MCF 10A (cell line): ENCODE measurements at regions not wholly inside any gene's neighbourhood (a gene's known extent, or its start where the extent isn't known, plus 50 kb on each side); places are given as distances from the start of the nearest gene placed in this dataset.

Source experiments
- BruUV-seq: library from RNA; stranded (reverse); fragments of 400-500 nt; replicated peaks from 2 replicates; lab custom pipeline; 2021; lab: Mats Ljungman, UMichigan
- CTCF ChIA-PET: fragments of 300-600 bp; sonication (Branson Sonifier 250); formaldehyde crosslinking; extraction: SDS; loops from one replicate; lab custom pipeline; 2021; ENCODE audit warnings: antibody characterized with exemption, inconsistent platforms; lab: Yijun Ruan, JAX
- POLR2A ChIA-PET: fragments of 300-600, 350-650 bp; sonication (Branson Sonifier 250); formaldehyde crosslinking; extraction: SDS; loops from one replicate; lab custom pipeline; 2020; ENCODE audit warnings: antibody characterized with exemption, inconsistent platforms; lab: Yijun Ruan, JAX
- DNase-seq: peaks from one replicate; pipeline ENCODE4 v3.0.0-alpha.2; 2018; ENCODE audit not compliant: unreplicated experiment
- H3K27ac Mint-ChIP-seq: one replicate; pipeline ENCODE4 v1.8.0; 2022; ENCODE audit warnings: mild to moderate bottlenecking, low read depth, mixed read lengths; ENCODE audit not compliant: unreplicated experiment
- H3K27me3 Mint-ChIP-seq: one replicate; pipeline ENCODE4 v1.8.0; 2022; ENCODE audit warnings: mixed read lengths; ENCODE audit not compliant: insufficient read depth, unreplicated experiment
- H3K36me3 Mint-ChIP-seq: one replicate; pipeline ENCODE4 v1.8.0; 2022; ENCODE audit warnings: mild to moderate bottlenecking, moderate library complexity, mixed read lengths; ENCODE audit not compliant: insufficient read depth, unreplicated experiment
- H3K4me1 Mint-ChIP-seq: one replicate; pipeline ENCODE4 v1.8.0; 2022; ENCODE audit warnings: mixed read lengths; ENCODE audit not compliant: insufficient read depth, unreplicated experiment
- H3K4me3 Mint-ChIP-seq: one replicate; pipeline ENCODE4 v1.8.0; 2022; ENCODE audit warnings: mild to moderate bottlenecking, moderate library complexity, mixed read lengths; ENCODE audit not compliant: unreplicated experiment
- H3K9me3 Mint-ChIP-seq: one replicate; pipeline ENCODE4 v1.8.0; 2022; ENCODE audit warnings: mixed read lengths; ENCODE audit not compliant: unreplicated experiment
- intact Hi-C: fragments of 100-400 bp; cut with micrococcal nuclease; formaldehyde crosslinking; loops from 2 replicates; pipeline ENCODE4 v1.14.1; 2022
- TF ChIP-seq, protein P1 (sequence below): fragments of 200-600 bp; IDR thresholded peaks from one replicate; pipeline ENCODE4 v1.8.0; 2022; ENCODE audit warnings: antibody characterized with exemption, mild to moderate bottlenecking; ENCODE audit not compliant: unreplicated experiment

DNA sequence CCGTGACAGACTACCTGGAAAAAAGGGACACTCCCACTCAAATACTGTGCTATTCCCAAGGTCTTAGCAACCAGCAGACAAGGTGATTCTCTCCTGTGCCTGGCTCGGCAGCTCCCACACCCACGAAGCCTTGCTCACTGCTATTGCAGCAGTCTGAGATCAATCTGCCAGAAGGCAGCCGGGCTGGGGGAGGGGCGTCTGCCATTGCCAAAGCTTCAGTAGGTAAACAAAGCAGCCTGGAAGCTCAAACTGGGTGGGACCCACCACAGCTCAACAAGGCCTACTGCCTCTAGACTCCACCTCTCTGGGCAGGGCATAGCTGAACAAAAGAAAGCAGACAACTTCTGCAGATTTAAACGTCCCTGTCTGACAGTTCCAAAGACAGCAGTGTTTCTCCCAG is 128.4 kb upstream of the SETMAR start:
- H3K27me3 Mint-ChIP-seq: no peaks in the 10 kb centered on the region
- intact Hi-C loops: no loop called here
- POLR2A ChIA-PET: interaction anchor here (1.1 kb wide), 1 partner anchor 10 kb away, joined by 3 read pairs; no protein-coding TSS in a partner anchor
- no peak for DNase-seq
- H3K36me3 Mint-ChIP-seq: no peaks in the 10 kb centered on the region
- no TSS peak for BruUV-seq
- H3K9me3 Mint-ChIP-seq: peaks cover 20% of the 10 kb centered on the region
- no peak overlapping the region for H3K4me3 Mint-ChIP-seq
- H3K27ac Mint-ChIP-seq: no peak overlapping the region
- CTCF ChIA-PET: interaction anchor here (1.1 kb wide), 1 partner anchor 129 kb away, joined by 4 read pairs; no protein-coding TSS in a partner anchor
- H3K4me1 Mint-ChIP-seq: no peaks in the 10 kb centered on the region
- TF ChIP-seq, protein P1, sequence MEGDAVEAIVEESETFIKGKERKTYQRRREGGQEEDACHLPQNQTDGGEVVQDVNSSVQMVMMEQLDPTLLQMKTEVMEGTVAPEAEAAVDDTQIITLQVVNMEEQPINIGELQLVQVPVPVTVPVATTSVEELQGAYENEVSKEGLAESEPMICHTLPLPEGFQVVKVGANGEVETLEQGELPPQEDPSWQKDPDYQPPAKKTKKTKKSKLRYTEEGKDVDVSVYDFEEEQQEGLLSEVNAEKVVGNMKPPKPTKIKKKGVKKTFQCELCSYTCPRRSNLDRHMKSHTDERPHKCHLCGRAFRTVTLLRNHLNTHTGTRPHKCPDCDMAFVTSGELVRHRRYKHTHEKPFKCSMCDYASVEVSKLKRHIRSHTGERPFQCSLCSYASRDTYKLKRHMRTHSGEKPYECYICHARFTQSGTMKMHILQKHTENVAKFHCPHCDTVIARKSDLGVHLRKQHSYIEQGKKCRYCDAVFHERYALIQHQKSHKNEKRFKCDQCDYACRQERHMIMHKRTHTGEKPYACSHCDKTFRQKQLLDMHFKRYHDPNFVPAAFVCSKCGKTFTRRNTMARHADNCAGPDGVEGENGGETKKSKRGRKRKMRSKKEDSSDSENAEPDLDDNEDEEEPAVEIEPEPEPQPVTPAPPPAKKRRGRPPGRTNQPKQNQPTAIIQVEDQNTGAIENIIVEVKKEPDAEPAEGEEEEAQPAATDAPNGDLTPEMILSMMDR: no peak

DNA sequence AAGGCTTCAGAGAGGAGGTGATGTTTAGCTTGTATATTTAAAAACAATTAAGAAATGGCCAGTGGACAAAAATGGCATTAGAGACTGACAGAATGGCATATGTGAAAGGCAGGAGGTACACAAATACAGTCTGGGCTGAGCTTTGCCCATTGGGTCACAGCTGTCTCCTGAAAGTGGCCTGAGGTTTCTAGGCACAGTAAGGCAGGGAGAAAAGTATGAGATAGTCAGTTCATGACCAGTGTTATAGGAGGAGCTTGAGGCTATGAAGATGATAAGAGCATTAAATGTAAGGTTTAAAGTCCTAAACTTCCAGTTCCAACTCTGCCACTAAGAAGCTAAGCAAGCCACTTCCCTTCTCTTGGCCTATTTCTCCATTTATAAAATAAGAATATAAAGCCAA is 111.2 kb upstream of the SETMAR start:
- Mint-ChIP-seq H3K9me3 (peaks cover 5% of the 10 kb centered on the region), H3K27ac (no peak overlapping the region), H3K36me3 (no peaks in the 10 kb centered on the region), H3K4me3 (no peak overlapping the region), H3K4me1 (no peaks in the 10 kb centered on the region), H3K27me3 (no peaks in the 10 kb centered on the region)
- DNase-seq: no peak
- POLR2A ChIA-PET: no interaction called here
- intact Hi-C loops: no loop called here
- CTCF ChIA-PET: interaction anchor here (1.0 kb wide), 1 partner anchor 38 kb away, joined by 3 read pairs; no protein-coding TSS in a partner anchor
- no TSS peak for BruUV-seq
- TF ChIP-seq, protein P1: no peak

DNA sequence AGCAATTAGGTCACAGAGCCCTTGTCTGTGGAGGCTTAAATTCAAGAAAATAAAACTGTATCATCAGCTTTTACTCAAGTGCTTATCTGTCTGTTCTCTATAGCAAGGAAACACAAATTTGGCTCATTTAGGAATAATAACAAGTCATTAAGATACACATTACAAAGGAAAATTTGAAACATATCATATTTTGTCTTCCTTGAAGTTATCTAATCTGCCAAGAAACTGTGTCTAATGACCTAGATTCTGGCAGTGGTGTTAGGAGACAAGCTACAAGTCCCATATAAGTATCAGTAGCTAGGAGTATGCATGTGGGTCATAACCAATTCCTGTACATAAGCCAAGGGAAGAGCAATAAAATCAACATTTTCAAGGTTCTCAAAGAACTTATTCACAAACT is 108.2 kb upstream of the SETMAR start:
- no peak overlapping the region for H3K27ac Mint-ChIP-seq
- TF ChIP-seq, protein P1: no peak
- H3K9me3 Mint-ChIP-seq: peaks cover 5% of the 10 kb centered on the region
- H3K4me1 Mint-ChIP-seq: no peaks in the 10 kb centered on the region
- no peaks in the 10 kb centered on the region for H3K27me3 Mint-ChIP-seq
- H3K4me3 Mint-ChIP-seq: no peak overlapping the region
- no TSS peak for BruUV-seq
- H3K36me3 Mint-ChIP-seq: no peaks in the 10 kb centered on the region
- no peak for DNase-seq
- ChIA-PET POLR2A (no interaction called here), CTCF (interaction anchor here (0.6 kb wide), 1 partner anchor 1458 kb away, joined by 3 read pairs; no protein-coding TSS in a partner anchor)
- intact Hi-C loops: no loop called here

DNA sequence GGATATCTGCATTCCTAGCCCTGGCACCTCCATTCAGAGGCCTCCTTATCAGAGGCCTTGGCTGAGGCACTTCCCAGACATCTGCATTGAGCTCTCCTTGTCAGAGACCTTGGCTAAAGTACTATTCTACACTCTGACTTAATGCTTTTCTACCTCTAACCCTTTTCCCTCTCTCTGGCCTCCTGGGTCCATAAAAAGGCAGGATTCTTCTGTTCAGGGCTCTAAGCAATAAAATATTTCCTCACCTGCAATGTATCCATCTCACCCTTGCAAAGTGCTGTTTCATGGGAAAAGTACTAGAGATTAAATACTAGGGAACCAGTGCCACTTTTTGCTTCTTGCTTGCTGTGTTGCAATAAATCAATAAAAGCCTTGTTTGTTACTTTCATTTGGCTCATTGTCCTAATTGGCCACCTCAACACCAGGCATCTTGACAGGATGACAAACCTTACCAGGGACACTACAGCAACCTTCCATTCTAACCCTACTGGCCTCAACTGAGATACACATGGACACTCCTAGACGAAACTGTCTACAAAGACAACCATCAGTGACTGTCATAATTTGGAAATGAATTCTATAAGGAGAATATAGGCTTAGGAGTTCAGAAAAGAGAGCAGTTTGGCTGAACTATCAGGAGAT is 106.5 kb upstream of the SETMAR start:
- Mint-ChIP-seq H3K4me3 (no peak overlapping the region), H3K9me3 (peaks cover 4% of the 10 kb centered on the region), H3K27ac (no peak overlapping the region), H3K4me1 (no peaks in the 10 kb centered on the region), H3K27me3 (no peaks in the 10 kb centered on the region), H3K36me3 (no peaks in the 10 kb centered on the region)
- TF ChIP-seq, protein P1: no peak
- ChIA-PET CTCF (no interaction called here), POLR2A (no interaction called here)
- no peak for DNase-seq
- BruUV-seq: no TSS peak
- intact Hi-C loops: no loop called here
